ENCODE measurements at regions not wholly inside any gene's neighbourhood (a gene's known extent, or its start where the extent isn't known, plus 50 kb on each side); places are given as distances from the start of the nearest gene placed in this dataset.
A peak's percentile ranks its signal among the peaks of the same experiment; 100 is the strongest.
"Not testable (repeated sequence)": the region's sequence is repeated elsewhere in the genome, so short reads cannot be mapped to it uniquely, and the experiment has no call there.

DNA sequence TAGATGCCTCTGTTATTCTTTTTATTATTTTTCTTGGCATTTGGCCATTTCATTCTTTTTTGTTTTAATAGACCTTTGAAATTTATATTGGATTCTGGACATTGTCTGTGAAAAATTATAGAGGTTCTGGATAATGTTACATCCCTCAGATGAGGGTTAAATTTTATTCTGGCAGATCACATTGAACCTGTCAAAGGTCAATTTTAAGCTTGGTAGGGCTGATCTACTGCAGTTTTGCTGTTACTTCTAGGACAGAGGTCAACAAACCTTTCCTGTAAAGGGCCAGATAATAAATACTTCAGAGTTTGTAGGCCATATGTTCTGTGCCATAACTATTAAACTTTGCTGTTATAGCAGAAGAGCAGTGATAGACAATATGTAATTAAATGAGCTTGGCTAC, 318.9 kb upstream of the DPPA4 start:
- DNase-seq (ENCODE audit: low spot score): no peak

DNA sequence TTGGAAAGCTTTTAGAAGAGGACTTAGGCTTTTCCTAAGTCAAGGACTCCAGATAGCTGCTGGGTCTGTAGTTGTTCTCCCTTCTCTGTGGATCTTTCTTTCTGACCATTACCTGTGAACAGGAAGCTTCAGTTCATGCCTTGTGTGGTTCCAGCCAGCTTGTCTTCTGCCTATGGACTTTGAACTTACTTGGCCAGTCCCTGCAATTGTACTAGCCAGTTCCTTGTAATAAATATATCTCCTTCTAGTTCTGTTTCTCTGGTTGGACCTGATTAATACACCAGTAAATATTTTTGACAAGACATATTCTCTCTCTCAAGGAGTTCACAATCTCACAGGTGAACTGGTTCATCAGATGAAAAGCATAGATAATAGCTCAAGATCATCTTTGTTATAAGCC, 341.3 kb upstream of the DPPA4 start:
- no peak for DNase-seq (ENCODE audit: low spot score)

DNA sequence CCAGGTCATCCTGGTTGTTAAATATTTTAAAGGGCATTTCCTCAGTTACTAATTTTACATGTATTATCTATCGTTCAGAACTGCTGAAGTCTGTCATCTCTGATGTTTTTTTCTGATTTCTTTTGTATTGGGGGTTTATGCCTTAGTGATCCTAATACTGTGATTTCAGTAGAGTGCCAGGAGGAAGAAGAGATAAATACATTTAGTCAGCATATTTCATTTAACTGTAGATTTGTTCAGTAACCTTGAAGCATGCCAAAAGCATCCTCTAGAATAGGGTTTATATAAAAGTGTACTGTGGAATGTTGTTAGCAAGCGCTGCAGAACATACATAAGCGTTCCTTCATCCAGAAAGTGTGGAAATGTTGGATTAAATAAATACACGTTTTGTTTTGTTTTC, 342.3 kb upstream of the DPPA4 start:
- DNase-seq (ENCODE audit: low spot score): no peak

DNA sequence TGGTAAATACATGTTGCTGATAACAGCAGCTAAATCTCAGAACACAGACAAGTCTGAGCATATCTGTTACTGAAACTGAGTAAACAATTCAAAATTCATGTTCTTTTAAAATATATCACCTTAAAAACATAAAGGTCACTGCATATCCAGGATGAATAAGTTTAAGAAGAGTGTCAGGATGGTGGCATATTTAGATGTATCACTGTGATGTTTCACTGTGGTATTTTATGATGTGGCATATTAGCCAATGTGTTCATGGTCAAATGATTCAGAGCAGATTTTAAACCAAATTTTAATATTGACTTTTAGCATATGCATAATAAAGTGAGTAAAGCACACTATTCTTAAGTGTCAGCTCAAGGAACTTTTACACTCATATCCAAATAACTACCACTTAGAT, 346.4 kb upstream of the DPPA4 start:
- DNase-seq (ENCODE audit: low spot score): no peak

DNA sequence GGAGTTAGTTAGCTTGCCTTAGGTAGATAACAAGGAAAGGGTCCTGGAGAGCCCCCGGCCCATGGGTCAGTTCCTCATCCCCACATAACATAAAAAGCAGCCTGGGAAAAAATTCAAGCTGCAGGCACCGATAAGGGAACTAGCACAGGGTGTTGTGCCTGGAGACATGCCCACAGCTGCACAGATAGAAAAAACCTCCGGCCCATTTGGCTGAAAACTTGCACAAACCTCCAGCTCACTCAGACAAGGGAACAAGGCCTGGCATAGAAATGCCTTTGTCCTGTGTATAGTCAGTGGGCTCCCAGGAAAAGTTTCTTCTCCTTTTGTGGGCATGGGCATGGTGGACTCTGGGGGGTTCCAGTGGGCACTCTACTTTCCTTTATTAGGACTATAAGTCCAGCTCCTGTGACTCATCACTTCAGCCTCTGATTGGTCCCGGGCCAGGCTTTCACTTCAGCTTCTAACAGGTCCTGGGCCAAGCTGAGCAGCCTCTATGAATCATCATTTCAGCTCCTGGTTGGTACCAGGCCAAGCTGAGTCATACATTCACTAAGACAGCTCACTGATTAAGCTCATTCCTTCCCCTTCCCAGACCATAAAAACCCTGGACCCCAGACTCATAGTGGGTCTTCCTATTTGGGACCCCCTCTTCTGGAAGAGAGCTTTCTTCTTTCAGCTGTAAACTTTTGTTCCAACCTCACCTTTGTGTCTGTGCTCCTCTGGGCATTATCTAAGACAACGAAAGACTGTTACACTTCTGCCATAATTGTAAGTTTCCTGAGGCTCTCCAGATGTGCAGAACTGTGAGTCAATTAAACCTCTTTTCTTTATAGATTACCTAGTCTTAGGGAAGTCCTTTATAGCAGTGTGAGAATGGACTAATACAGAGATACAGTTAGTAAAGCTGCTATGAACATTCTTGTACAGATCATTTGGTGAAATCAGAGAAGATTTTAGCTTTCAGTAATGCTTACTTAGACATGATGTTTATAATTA, 348.0 kb upstream of the DPPA4 start:
- peak; percentile 89 for DNase-seq (ENCODE audit: low spot score)

DNA sequence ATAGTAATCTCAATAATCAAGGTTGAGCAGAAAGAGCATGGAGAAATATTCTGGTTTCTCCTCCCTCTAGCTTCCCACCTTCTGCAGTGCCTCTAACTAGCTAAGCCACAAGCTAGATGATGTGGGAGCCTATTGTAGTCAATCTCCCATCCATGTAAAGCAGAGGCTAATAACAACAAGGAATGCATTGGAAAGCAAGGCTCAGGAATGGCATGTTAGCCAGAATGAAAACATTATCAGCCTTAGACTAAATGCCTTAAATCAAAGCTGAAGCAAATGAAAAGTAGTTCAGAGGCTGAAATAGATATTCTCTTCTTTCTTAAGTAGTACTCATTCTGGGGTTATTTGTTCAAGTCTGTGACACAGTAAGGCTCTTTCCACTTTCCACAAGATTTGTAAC, 350.3 kb upstream of the DPPA4 start:
- DNase-seq (ENCODE audit: low spot score): no peak

DNA sequence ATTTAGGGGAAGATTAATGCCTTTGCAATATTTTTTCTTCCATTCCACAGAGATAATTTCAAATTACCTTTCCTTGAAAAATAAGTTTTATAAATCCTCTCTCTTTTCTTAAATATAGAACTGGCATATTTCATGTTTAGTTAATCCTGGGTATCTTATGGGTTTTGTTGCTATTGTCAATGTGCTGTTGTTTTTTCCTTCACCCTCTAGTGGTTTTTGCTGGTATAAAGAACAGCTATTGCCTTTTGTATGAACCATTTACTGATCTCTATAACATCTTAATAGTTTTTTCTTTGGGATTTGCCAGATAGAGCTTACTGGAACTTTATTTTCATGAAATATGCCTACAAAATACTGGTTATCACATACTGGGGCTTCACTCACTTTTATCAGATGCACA, 359.6 kb upstream of the DPPA4 start:
- no peak for DNase-seq (ENCODE audit: low spot score)

DNA sequence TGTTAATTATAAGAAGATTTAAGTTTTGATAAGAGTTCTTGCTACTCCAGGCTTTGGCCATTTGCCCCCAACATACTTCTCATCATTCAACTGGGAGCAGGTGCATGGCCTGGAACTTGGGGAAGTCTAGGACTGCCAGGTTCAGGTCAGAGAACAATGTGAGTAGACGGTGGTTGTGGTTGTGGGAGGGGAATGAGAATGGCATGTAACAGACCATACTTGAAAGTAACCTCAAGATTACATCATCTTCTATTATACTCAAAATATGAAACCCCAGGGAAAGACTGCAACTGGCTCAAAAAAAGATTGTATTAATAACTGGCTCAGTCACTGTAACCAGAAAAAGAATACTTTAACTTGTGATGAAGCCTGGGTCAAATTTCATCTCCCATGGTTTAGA, 364.9 kb upstream of the DPPA4 start:
- DNase-seq (ENCODE audit: low spot score): no peak

DNA sequence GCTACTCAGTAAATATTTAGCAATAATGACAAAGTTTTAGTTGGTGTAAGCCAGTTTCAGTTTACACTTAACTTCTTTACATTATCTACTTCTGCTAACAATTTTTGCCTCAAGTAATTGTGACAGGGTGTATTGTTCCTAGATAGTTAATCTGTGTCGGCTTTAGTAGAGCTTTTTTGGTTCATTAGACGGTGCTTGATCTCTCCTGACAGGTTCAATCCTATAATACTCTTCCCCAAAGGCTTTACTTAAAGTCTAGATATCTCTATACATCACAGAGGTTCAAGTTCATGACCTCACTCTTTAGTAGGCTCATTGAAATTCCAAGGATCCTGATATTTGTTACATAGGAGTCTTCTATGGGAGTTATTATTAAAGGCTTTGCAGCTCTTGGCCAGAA, 365.6 kb upstream of the DPPA4 start:
- DNase-seq (ENCODE audit: low spot score): no peak

DNA sequence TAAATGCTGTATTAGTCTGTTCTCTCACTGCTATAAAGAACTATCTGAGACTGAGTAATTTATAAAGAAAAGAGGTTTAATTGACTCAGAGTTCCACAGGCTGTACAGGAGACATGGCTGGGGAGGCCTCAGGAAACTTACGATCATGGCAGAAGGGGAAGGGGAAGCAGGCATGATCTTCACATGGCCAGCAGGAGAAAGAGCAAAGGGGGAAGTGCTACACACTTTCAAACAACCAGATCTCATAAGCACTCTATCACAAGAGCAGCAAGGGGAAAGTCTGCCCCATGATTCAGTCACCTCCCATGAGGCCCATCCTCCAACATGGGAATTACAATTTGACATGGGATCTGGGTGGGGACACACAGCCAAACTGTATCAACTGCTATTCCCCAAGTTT, 367.8 kb upstream of the DPPA4 start:
- not testable (repeated sequence) for DNase-seq (ENCODE audit: low spot score)

DNA sequence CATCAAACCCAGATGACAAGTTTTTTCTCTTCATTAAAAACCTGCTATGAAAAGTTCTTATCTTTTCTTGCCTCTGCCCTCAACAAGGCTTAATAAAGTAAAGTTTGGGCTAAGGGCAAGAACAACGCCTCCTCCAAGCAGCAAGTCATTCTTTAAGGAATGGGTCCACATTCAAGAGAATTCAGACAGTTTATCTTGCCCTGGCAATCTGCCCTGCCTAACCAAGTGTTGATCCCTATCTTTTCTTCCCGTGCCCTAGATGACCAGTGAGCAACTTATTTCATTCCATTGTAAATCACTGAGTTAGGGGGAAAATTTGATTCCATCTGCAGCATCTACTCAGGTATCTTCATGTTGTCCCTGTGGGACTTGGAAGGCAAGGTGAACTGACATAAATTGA, 370.3 kb upstream of the DPPA4 start:
- no peak for DNase-seq (ENCODE audit: low spot score)

DNA sequence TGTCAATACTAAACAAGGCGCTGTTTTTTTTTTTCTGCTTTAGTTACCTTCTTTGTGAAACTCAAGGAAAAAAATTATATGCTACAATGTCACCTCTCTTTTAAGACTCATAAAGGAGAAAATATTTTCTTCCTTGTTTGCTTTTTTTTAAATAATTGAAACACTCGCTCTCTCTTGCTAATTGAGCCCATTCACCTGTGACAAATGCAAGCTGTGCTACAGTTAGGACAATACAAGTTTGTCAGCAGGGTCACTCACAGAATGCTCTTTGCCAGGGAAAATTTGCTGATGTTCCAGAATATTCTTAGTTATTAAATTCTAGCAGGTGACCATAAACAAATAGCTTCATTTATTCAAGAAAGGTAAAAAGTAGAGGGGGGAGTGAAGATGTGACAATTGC, 375.9 kb upstream of the DPPA4 start:
- DNase-seq (ENCODE audit: low spot score): no peak

DNA sequence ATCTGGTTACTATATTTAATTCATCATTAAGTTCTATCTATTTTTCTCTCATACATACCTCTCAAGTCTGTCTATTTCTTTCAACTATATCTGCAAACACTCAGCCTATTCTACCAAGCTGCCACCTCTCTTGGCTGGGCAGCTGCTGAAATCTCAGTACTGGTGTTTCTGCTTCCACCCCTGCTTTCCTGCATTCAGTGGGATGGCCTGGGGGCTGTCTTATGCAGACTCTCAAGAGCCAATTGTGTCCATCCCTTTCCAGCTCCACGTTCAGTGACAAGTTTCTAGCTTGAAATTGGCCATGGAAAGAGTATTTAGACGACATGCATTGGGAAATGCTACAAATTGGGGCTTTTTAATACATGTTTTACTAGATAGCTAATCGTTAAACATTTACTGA, 378.4 kb upstream of the DPPA4 start:
- no peak for DNase-seq (ENCODE audit: low spot score)

DNA sequence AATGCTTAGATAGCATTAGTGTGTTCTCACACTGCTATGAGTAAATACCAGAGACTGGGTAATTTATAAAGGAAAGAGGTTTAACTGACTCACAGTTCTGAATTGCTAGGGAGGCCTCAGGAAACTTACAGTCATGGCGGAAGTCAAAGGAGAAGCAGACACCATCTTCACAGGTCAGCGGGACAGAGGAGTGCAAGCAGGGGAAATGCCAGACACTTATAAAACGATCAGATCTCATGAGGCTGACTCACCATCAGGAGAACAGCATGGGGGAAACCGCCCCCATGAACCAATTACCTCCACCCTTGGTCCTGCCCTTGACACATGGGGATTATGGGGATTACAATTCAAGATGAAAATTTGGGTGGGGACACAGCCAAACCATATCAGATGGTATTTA, 381.5 kb upstream of the DPPA4 start:
- no peak for DNase-seq (ENCODE audit: low spot score)

DNA sequence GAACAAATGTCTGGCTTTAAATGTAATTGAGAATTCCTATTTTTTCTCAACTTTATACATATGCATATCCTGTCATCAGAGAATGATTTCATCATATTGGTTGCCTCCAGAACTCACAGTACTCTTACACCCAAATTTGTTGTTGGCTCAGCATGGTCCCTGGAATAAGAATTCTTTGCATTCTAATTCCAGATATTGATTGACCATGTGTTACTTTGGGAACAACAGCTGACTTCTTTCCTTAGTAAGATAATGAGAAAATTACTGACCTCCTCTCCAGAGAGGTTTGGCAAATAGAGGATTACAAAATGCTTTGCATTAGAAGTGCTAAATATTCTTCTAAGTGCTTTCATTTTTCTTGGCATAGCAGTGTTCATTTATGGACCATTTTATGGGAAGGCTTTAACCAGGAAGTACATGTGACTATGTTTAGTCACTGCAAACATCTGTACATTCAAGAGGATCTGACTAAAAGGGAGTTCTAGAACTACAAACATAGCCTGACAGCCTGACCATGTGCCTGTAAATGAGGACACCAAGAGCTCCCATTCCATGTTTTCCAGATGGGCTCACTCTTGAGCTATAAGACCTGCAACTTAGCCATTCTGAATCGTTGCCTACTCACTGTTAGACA, 391.6 kb upstream of the DPPA4 start:
- DNase-seq (ENCODE audit: low spot score): no peak

DNA sequence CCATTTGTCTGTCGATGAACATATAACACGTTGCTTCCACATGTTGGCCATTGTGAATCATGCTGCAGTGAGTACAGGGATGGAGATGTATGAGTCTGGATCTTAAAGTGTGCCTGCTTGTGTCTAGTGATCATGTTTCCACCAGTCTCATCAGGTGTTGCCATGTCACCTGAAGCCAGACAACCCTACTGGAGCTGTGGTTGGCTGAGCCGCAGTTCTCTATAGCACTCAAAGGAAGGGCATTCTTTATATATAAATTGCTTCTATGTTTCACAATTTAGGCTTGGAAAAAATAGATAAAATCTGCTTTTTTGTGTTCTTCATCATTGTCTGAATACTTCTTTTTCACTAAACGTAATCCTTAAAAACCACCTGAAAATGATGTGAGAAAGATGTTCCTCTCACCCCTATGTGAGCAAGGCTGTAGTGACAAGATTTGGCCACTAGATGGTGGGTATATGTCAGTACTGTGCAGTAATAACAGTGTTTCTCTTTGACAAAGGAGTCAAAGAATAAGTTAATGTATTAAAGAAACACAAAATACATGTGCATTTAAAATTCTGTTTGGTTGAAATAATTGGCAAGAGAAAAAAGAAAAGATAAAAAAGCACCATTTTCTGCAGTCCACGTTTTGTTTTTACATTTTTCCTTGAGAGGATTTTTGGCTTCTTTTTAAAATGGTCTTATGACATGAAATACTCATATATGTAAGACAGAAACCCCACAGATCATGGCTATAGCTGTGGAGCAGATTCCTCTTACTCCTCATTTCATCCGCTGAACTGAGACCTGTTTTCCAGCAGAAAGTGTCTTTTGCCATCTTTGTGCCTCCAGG, 394.5 kb upstream of the DPPA4 start:
- DNase-seq (ENCODE audit: low spot score): peak; percentile 46

DNA sequence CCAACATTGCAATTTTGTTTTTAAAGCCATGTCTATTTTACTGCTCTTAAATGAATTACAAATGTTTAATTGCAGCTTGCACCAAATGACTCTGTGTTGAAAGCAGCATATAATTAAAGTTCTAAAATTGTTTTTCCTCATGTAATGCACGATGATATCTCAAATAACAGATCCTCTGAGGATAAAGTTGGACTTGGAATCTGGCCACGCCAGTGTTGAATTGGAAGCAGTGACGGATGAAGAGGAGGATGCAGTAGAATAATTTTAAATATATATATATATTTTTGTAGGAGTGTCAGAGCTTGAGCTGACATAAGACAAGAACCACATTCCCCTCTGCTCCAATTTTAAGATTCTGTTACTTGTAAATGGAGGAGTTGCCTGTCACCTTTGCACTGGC, 406.6 kb upstream of the DPPA4 start:
- DNase-seq (ENCODE audit: low spot score): no peak

DNA sequence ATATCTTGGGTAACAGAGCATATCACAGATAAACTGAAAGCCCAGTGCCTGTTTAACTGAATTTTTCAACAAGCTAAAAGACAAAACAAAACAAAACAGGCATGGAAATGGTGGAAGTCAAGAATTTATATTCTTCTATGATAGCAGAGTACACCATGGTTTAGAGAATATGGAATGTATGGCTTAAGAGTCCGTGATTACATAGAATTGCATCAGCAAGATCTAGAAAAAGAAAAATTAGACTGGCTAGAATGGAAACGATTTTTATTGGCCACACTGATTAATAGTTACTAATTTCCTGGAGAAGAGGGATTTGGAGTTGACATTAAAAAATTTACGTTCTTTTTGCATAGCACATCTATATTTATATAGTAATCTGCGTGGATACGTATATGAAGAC, 435.2 kb upstream of the DPPA4 start:
- no peak for DNase-seq (ENCODE audit: low spot score)

DNA sequence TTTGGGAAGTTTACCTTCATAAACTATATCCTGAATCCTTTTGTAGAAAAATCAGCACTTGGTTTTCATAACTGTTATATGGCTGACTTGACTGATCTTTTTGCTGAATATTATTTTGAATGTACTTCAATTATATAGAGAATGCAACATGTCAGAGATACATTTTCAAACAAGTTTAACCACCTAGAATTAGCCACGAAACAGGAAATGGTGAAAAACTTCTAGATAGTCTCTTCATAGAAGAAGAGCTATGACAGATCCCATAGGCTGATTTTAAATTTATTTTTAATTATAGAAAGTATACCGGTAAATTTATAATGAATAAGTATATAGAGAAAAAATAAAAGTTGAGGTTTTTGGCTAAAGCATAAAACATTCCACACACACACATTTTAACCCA, 436.8 kb upstream of the DPPA4 start:
- DNase-seq (ENCODE audit: low spot score): no peak

DNA sequence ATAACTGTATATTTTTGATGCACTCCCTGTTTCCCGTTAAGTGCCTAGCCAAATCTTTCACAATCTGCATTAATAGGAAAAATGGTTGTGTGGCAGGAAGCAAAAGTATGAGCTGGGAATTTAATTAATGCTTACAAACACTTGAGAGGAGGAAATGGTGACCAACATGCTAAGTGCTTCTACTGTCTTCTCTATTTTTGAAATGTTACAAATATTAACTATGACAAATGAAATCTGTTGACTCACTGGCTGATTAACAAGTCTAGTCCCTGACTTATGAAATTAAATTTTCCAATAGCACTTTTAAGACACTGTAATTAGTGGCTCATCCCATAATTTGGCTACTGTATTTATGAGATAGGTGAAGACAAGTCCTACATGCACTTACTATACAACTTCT, 446.9 kb upstream of the DPPA4 start:
- no peak for DNase-seq (ENCODE audit: low spot score)

DNA sequence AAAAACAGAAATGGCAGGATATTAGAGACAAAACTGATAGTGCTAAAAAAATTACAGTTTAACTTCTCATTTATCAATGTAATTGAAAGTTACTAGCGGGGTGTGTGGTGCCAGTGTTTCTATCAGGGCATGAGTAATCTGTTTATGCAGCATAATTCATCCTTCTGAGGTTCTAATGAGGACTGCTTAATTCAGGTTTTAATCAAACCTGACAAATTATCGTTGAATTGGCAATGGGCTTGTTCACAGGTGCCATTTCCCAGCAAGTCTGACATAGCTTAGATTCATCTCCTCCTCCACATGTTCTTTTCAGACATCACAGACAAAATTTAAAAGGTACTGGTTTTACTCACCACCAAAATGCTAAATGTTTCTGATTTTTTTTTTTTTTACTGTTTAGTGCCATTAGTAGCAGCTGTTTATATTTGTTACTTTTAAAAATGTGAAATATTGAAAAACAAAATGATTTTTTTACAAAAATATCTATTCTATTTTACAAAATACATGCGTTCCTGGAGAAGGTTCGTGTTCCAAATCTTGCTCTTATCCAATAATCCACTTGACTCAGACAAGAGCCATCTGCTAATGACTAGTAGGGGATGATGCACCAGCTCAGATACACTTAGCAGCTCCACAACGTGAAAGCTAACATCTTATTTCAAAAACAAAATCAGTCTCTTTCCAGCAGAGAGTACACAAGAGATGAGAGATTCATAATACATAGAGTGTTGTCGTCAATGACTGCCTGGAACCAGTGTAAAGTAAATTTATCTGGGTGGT, 447.7 kb upstream of the DPPA4 start:
- no peak for DNase-seq (ENCODE audit: low spot score)

DNA sequence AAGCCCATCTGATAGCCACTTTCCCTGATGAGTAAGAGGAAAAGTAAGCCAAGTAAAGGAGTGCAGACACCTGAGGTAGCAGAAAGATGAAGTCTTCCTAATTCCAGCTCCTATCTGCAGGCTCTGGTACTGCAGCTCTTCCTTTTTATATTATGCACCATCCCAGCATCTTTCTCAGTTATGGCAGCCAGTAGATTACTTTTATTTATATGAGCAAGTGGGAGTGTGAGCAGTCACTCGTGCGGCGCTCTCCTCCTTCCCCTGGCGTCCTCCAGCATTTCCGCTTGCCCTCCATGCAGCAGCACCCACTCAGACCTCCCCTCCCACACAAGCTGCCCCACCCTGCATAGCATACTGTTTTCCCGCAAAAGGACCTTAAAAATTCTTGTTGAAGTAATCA, 465.9 kb upstream of the DPPA4 start:
- DNase-seq (ENCODE audit: low spot score): no peak
